ENCODE measurements at regions not wholly inside any gene's neighbourhood (a gene's known extent, or its start where the extent isn't known, plus 50 kb on each side); places are given as distances from the start of the nearest gene placed in this dataset.

DNA sequence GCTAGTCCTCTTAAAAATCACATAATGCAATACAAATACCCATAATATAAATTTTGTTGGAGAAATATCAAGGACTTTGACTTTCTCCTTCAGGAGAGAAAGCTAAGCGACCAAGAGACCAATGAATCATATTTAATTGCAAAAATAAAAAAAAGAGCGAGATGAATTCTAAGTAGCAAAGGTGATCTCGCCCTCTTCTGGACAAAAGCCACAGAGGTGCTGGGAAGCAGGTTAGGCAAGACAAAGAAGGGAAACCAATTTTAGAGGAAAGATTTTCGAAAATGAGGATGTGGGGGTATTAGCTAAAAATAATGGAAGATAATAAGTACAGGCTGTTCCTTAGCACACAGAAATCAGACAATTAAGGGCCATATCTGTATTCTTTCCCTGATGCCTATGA lies 111.4 kb upstream of the PLAAT1 start:
- TF ChIP-seq, protein P1, sequence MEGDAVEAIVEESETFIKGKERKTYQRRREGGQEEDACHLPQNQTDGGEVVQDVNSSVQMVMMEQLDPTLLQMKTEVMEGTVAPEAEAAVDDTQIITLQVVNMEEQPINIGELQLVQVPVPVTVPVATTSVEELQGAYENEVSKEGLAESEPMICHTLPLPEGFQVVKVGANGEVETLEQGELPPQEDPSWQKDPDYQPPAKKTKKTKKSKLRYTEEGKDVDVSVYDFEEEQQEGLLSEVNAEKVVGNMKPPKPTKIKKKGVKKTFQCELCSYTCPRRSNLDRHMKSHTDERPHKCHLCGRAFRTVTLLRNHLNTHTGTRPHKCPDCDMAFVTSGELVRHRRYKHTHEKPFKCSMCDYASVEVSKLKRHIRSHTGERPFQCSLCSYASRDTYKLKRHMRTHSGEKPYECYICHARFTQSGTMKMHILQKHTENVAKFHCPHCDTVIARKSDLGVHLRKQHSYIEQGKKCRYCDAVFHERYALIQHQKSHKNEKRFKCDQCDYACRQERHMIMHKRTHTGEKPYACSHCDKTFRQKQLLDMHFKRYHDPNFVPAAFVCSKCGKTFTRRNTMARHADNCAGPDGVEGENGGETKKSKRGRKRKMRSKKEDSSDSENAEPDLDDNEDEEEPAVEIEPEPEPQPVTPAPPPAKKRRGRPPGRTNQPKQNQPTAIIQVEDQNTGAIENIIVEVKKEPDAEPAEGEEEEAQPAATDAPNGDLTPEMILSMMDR (IDR thresholded peaks at IDR 0.05): no peak
- no peak for TF ChIP-seq ZFX (IDR thresholded peaks at IDR 0.05; ENCODE audit: borderline replicate concordance)
- no peak overlapping the region for H3K27ac ChIP-seq

- no peak overlapping the region for H3K27ac ChIP-seq
- TF ChIP-seq, protein P1 (IDR thresholded peaks at IDR 0.05): no peak
- TF ChIP-seq ZFX (IDR thresholded peaks at IDR 0.05; ENCODE audit: borderline replicate concordance): no peak
Observed at GRCh38 chr3:193130576-193130975, 110.4 kb upstream of the PLAAT1 start.

DNA sequence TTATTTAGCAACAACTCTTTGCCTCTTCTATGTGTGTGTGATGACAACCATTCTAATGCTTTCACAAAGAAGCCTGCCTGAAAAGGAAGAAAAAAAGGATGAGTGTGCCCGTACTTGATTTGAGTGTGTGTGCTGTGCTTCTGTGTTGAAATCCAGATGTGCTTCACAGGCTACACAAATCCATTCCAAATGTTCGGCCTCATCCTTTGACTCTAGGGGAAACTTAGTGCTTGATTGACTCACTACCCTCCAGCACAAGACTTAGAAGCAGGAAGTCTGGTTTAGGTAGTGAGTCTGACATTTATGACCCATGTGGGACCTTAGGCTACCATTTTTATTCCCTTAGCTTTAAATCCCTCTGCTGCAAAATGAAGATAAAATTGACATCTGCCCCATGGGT lies 108.8 kb upstream of the PLAAT1 start:
- no peak overlapping the region for H3K27ac ChIP-seq
- no peak for TF ChIP-seq ZFX (IDR thresholded peaks at IDR 0.05; ENCODE audit: borderline replicate concordance)
- TF ChIP-seq, protein P1 (IDR thresholded peaks at IDR 0.05): no peak

GRCh38 chr3:193132964-193133363 lies 108.1 kb upstream of the PLAAT1 start:
- no peak overlapping the region for H3K27ac ChIP-seq
- TF ChIP-seq, protein P1 (IDR thresholded peaks at IDR 0.05): no peak
- no peak for TF ChIP-seq ZFX (IDR thresholded peaks at IDR 0.05; ENCODE audit: borderline replicate concordance)

DNA sequence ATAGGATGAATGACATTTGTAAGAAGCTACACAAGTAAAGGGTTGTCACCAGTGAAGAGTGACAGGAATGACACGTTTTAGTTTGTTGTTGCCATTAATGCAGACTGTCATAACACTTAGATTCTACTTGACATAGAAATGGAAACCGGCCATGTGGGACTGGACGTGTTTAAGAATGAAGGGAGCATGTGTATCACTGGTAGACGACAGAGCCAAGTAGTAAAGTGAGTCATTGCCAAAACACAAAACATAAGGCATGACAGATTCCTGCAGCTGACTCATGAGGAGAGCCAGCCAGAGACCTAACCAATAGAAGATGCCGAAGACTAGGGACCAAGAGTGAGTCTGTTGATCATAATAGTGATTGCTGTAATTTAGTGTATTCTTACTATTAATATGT lies 106.2 kb upstream of the PLAAT1 start:
- H3K27ac ChIP-seq: no peak overlapping the region
- TF ChIP-seq, protein P1 (IDR thresholded peaks at IDR 0.05): no peak
- TF ChIP-seq ZFX (IDR thresholded peaks at IDR 0.05; ENCODE audit: borderline replicate concordance): no peak

- no peak for TF ChIP-seq ZFX (IDR thresholded peaks at IDR 0.05; ENCODE audit: borderline replicate concordance)
- TF ChIP-seq, protein P1 (IDR thresholded peaks at IDR 0.05): no peak
- no peak overlapping the region for H3K27ac ChIP-seq
Observed at GRCh38 chr3:193140381-193140780, 100.6 kb upstream of the PLAAT1 start.

DNA sequence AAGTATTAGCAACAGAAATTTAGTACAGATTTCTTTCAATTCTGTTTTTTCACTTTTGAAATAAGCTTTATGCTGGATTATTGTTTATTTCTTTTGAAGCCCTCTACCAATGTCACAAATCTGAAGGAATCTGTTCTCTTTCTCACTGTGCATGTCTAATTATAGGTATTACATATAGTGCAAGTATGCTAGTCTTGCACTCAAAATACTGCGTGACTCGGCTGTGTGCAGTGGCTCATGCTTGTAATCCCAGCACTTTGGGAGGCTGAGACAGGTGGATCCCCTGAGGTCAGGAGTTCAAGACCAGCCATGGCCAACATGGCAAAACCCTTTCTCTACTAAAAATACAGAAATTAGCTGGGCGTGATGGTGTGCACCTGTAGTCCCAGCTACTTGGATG lies 95.8 kb upstream of the PLAAT1 start:
- no peak overlapping the region for H3K27ac ChIP-seq
- TF ChIP-seq, protein P1 (IDR thresholded peaks at IDR 0.05): no peak
- TF ChIP-seq ZFX (IDR thresholded peaks at IDR 0.05; ENCODE audit: borderline replicate concordance): no peak
